Panc1 (cell line): ENCODE measurements at regions not wholly inside any gene's neighbourhood (a gene's known extent, or its start where the extent isn't known, plus 50 kb on each side); places are given as distances from the start of the nearest gene placed in this dataset.

Experiments
- ATAC-seq: fragments of 200-7000 bp; cut with Tn5 transposase; 2 replicates; pipeline ENCODE4 v1.9.1; 2020; ENCODE audit warnings: mild to moderate bottlenecking, moderate library complexity
- BruUV-seq: library from RNA; stranded (reverse); fragments of 400-500 nt; replicated peaks from 2 replicates; lab custom pipeline; 2021; lab: Mats Ljungman, UMichigan
- CTCF ChIA-PET: fragments of 300-600 bp; sonication (Branson Sonifier 250); formaldehyde crosslinking; loops from one replicate; lab custom pipeline; 2022; ENCODE audit warnings: antibody characterized with exemption; lab: Charles Lee
- POLR2A ChIA-PET: fragments of 300-600 bp; sonication (Branson Sonifier 250); formaldehyde crosslinking; loops from one replicate; lab custom pipeline; 2022; ENCODE audit warnings: antibody characterized with exemption; lab: Charles Lee
- DNase-seq: peaks from one replicate; pipeline ENCODE4 v3.0.0-alpha.2; 2010; ENCODE audit warnings: low read depth, low spot score
- H3K27ac ChIP-seq: 2 replicates; pipeline ENCODE4 v1.5.1; 2011; ENCODE audit warnings: mild to moderate bottlenecking, low read length, inconsistent platforms
- H3K27me3 ChIP-seq: fragments of 200-500 bp; sonication (Bioruptor generic); 2 replicates; pipeline ENCODE4 v1.6.0; 2014; ENCODE audit warnings: low read length, inconsistent platforms; ENCODE audit not compliant: control insufficient read depth, insufficient read depth
- H3K36me3 ChIP-seq: fragments of 200-500 bp; sonication (Bioruptor generic); 2 replicates; pipeline ENCODE4 v1.5.1; 2014; ENCODE audit warnings: inconsistent platforms, mild to moderate bottlenecking, low read length, moderate library complexity; ENCODE audit not compliant: control insufficient read depth, insufficient read depth
- H3K4me1 ChIP-seq: 2 replicates; pipeline ENCODE4 v1.5.1; 2011; ENCODE audit warnings: inconsistent platforms, mild to moderate bottlenecking, low read length, moderate library complexity; ENCODE audit not compliant: control insufficient read depth, insufficient read depth
- H3K4me3 ChIP-seq, 2 experiments: 2 replicates each; pipeline ENCODE4 v1.5.1; 2011 to 2012; ENCODE audit warnings: low read depth in 2 of 2, low read length in 2 of 2, mild to moderate bottlenecking in 2 of 2, inconsistent platforms in 1 of 2, moderate library complexity in 1 of 2
- H3K9me3 ChIP-seq: fragments of 200-500 bp; sonication (Bioruptor generic); 2 replicates; pipeline ENCODE4 v1.5.1; 2014; ENCODE audit warnings: low read depth, mild to moderate bottlenecking, inconsistent platforms, low read length, moderate library complexity; ENCODE audit not compliant: control insufficient read depth, insufficient read depth
- CTCF ChIP-seq: fragments of 450-650 bp; IDR thresholded peaks from 2 replicates; pipeline ENCODE4 v1.5.1; 2017; ENCODE audit warnings: mild to moderate bottlenecking
- POLR2AphosphoS5 ChIP-seq: IDR thresholded peaks from 2 replicates; pipeline ENCODE4 v1.6.1; 2012; ENCODE audit warnings: mild to moderate bottlenecking, low read depth, low read length, moderate library complexity
- REST ChIP-seq, 2 experiments: IDR thresholded peaks; 2 replicates each; pipeline ENCODE4 v1.6.1; 2011 to 2012; ENCODE audit warnings: low read depth in 2 of 2, control low read depth in 1 of 2, low read length in 1 of 2, mild to moderate bottlenecking in 1 of 2, moderate library complexity in 1 of 2; ENCODE audit not compliant: insufficient read depth in 1 of 2
- SIN3A ChIP-seq: IDR thresholded peaks from 2 replicates; pipeline ENCODE4 v1.6.1; 2012; ENCODE audit warnings: low read depth, mild to moderate bottlenecking, low read length, moderate library complexity, borderline replicate concordance; ENCODE audit not compliant: insufficient read depth
- TCF7L2 ChIP-seq: IDR thresholded peaks from 2 replicates; pipeline ENCODE4 v1.6.1; 2011; ENCODE audit warnings: mild to moderate bottlenecking, low read depth, low read length, inconsistent platforms
- in situ Hi-C: cut with HindIII; loops from 2 replicates; pipeline ENCODE4 v1.10.0; 2016; ENCODE audit warnings: low sequenced_read_pairs, low pct_unique_long_range_greater_than_20kb
- intact Hi-C: fragments of 100-400 bp; cut with micrococcal nuclease; formaldehyde crosslinking; loops from one replicate; pipeline ENCODE4 v1.10.0; 2022; ENCODE audit not compliant: unreplicated experiment

DNA sequence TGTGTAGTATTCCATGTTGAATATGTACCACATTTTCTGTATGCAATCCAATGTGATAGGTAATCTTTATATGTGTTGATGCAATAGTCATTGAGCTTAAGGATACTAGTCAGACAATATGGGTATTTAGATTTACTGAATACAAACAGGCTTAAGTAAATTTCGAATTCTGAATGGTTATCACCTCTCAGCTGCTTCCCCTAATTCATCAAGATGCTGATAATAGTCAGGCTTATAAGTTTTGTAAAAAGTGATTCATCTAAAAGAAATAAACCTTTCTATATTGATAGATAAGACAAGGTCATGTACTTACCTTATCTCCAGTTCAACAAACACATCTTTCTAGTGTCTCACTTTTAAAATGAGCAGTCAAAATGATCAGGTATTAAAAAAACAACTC is 205.5 kb downstream of the CASP12 start:
- Histone ChIP-seq H3K9me3 (no peaks in the 10 kb centered on the region), H3K27ac (no peak overlapping the region), H3K4me3 (no peak overlapping the region), H3K4me1 (no peaks in the 10 kb centered on the region), H3K27me3 (no peaks in the 10 kb centered on the region), H3K36me3 (no peaks in the 10 kb centered on the region)
- TF ChIP-seq TCF7L2 (no peak), SIN3A (no peak), POLR2AphosphoS5 (no peak)
- ATAC-seq (no peak), DNase-seq (no peak)
- intact Hi-C loops (no loop called here), in situ Hi-C loops (no loop called here)
- CTCF ChIA-PET: no interaction called here
- POLR2A ChIA-PET: no interaction called here
- no TSS peak for BruUV-seq

DNA sequence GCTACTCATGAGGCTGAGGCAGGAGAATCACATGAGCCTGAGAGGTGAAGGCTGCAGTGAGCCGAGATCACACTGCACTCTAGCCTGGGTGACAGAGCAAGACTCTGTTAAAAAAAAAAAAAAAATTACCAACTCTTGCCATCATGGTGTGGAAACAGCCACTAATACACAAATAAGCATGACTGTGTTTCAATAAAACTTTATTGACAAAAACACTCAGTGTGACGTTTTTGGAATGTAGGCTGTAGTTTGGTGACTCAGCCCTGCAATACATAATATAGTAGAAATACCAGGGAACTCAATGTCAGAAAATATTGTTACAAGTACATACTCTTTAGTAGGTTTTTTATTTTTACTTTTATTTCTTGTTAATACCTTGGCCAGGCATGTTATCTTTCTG is 207.1 kb downstream of the CASP12 start:
- Histone ChIP-seq H3K9me3 (no peaks in the 10 kb centered on the region), H3K27me3 (no peaks in the 10 kb centered on the region), H3K4me3 (no peak overlapping the region), H3K36me3 (no peaks in the 10 kb centered on the region), H3K27ac (no peak overlapping the region), H3K4me1 (no peaks in the 10 kb centered on the region)
- no peak for ATAC-seq
- ChIA-PET POLR2A (no interaction called here), CTCF (no interaction called here)
- in situ Hi-C loops: no loop called here
- no peak for DNase-seq
- no peak for TF ChIP-seq POLR2AphosphoS5
- no peak for TF ChIP-seq CTCF
- TF ChIP-seq REST (IDR thresholded peaks at IDR 0.05; ENCODE audit: insufficient read depth in 1 of 2, low read depth in 2 of 2, low read length in 1 of 2): no peak
- no peak for TF ChIP-seq TCF7L2
- no peak for TF ChIP-seq SIN3A
- BruUV-seq: no TSS peak
- intact Hi-C loops: no loop called here

- in situ Hi-C loops: no loop called here
- ChIA-PET CTCF (no interaction called here), POLR2A (no interaction called here)
- Histone ChIP-seq H3K4me3 (no peak overlapping the region), H3K4me1 (no peaks in the 10 kb centered on the region), H3K27me3 (no peaks in the 10 kb centered on the region), H3K9me3 (no peaks in the 10 kb centered on the region), H3K36me3 (no peaks in the 10 kb centered on the region), H3K27ac (no peak overlapping the region)
- intact Hi-C loops: no loop called here
- no peak for TF ChIP-seq REST (IDR thresholded peaks at IDR 0.05; ENCODE audit: insufficient read depth in 1 of 2, low read depth in 2 of 2, low read length in 1 of 2)
- no peak for TF ChIP-seq CTCF
- TF ChIP-seq SIN3A: no peak
- TF ChIP-seq TCF7L2: no peak
- TF ChIP-seq POLR2AphosphoS5: no peak
- DNase-seq (no peak), ATAC-seq (no peak)
- no TSS peak for BruUV-seq
Measured at GRCh38 chr11:104690241-104690640, 208.0 kb downstream of the CASP12 start.
